Natural killer cell (primary cell): ENCODE measurements at regions not wholly inside any gene's neighbourhood (a gene's known extent, or its start where the extent isn't known, plus 50 kb on each side); places are given as distances from the start of the nearest gene placed in this dataset.

Source experiments
- ATAC-seq, 3 donors: fragments of 150-1000 bp in 2 of 3; fragments of 200-7000 bp in 1 of 3; cut with Tn5 transposase; 1 replicate in 1 of 3; 2 replicates in 2 of 3; pipeline ENCODE4 v1.10.0; 2021; ENCODE audit warnings: mild to moderate bottlenecking in 2 of 3, moderate library complexity in 2 of 3
- DNase-seq, 2 donors: peaks; one replicate each; pipeline versions ENCODE4 v3.0.0 to v3.0.0-alpha.2; 2013 to 2021; ENCODE audit warnings: mixed read lengths in 1 of 2
- H3K27ac ChIP-seq: one replicate; pipeline ENCODE4 v1.5.1; 2013; ENCODE audit warnings: mild to moderate bottlenecking, low read length
- H3K27me3 ChIP-seq: one replicate; pipeline ENCODE4 v1.6.1; 2013; ENCODE audit warnings: low read length; ENCODE audit not compliant: control insufficient read depth, insufficient read depth
- H3K36me3 ChIP-seq: one replicate; pipeline ENCODE4 v1.6.1; 2013; ENCODE audit warnings: low read length; ENCODE audit not compliant: control insufficient read depth, insufficient read depth
- H3K4me1 ChIP-seq: one replicate; pipeline ENCODE4 v1.6.1; 2013; ENCODE audit warnings: low read length; ENCODE audit not compliant: control insufficient read depth, insufficient read depth
- H3K4me3 ChIP-seq: one replicate; pipeline ENCODE4 v1.5.1; 2013; ENCODE audit warnings: low read length
- H3K9me3 ChIP-seq: one replicate; pipeline ENCODE4 v1.6.1; 2013; ENCODE audit warnings: low read length; ENCODE audit not compliant: control insufficient read depth, insufficient read depth
- H3K27ac Mint-ChIP-seq, 2 donors: one replicate each; pipeline ENCODE4 v1.8.0; 2022; ENCODE audit warnings: mild to moderate bottlenecking in 2 of 2, mixed read lengths in 2 of 2, moderate library complexity in 1 of 2
- H3K27me3 Mint-ChIP-seq, 2 donors: one replicate each; pipeline ENCODE4 v1.8.0; 2022; ENCODE audit warnings: low read depth in 2 of 2, mixed read lengths in 2 of 2
- H3K36me3 Mint-ChIP-seq: one replicate; pipeline ENCODE4 v1.8.0; 2022; ENCODE audit warnings: mixed read lengths
- H3K4me1 Mint-ChIP-seq, 2 donors: one replicate each; pipeline ENCODE4 v1.8.0; 2022; ENCODE audit warnings: mixed read lengths in 2 of 2
- H3K4me3 Mint-ChIP-seq: one replicate; pipeline ENCODE4 v1.8.0; 2022; ENCODE audit warnings: mild to moderate bottlenecking, moderate library complexity, mixed read lengths
- H3K9me3 Mint-ChIP-seq, 2 donors: one replicate each; pipeline ENCODE4 v1.8.0; 2022; ENCODE audit warnings: mixed read lengths in 2 of 2
- CTCF ChIP-seq: fragments of 200-600 bp; IDR thresholded peaks from one replicate; pipeline ENCODE4 v1.8.0; 2022; ENCODE audit warnings: antibody characterized with exemption
- WGBS: methylation state at CpG from one replicate; pipeline ENCODE4 v1.1.7; 2013; ENCODE audit warnings: missing lambda C conversion rate; ENCODE audit not compliant: insufficient coverage; 5-methylcytosine and 5-hydroxymethylcytosine counted together
- intact Hi-C: fragments of 100-400 bp; cut with micrococcal nuclease; formaldehyde crosslinking; loops from one replicate; pipeline ENCODE4 v1.14.2; 2022

- Mint-ChIP-seq H3K27ac (no peak overlapping the region), H3K27me3 (peaks cover 9% of the 10 kb centered on the region in 2 donors), H3K9me3 (no peaks in the 10 kb centered on the region), H3K36me3 (no peaks in the 10 kb centered on the region), H3K4me1 (peaks cover 4 to 5% of the 10 kb centered on the region in 2 donors), H3K4me3 (no peak overlapping the region)
- H3K9me3 ChIP-seq: no peaks in the 10 kb centered on the region
- no peaks in the 10 kb centered on the region for H3K36me3 ChIP-seq
- ATAC-seq (no peak), DNase-seq (no peak)
- H3K27me3 ChIP-seq: no peaks in the 10 kb centered on the region
- H3K4me3 ChIP-seq: no peak overlapping the region
- no peak overlapping the region for H3K27ac ChIP-seq
- 0% methylated on average over 1 of the region's 1 CpG for WGBS
- H3K4me1 ChIP-seq: peaks cover 12% of the 10 kb centered on the region
- no peak for TF ChIP-seq CTCF
- intact Hi-C loops: loop anchor here (5.0 kb wide), 1 partner anchor 581 kb away; no protein-coding TSS in a partner anchor
Observed at GRCh38 chr11:129698212-129698611, 117.4 kb upstream of the TMEM45B start.

- no peak for TF ChIP-seq CTCF
- no peak overlapping the region for H3K4me3 ChIP-seq
- Mint-ChIP-seq H3K27me3 (peaks cover 9 to 12% of the 10 kb centered on the region in 2 donors), H3K9me3 (no peaks in the 10 kb centered on the region), H3K4me1 (peaks cover 4 to 5% of the 10 kb centered on the region in 2 donors), H3K4me3 (no peak overlapping the region), H3K36me3 (no peaks in the 10 kb centered on the region), H3K27ac (no peak overlapping the region)
- no peak for DNase-seq
- H3K27me3 ChIP-seq: no peaks in the 10 kb centered on the region
- no peaks in the 10 kb centered on the region for H3K9me3 ChIP-seq
- intact Hi-C loops: loop anchor here (5.0 kb wide), 1 partner anchor 583 kb away; no protein-coding TSS in a partner anchor
- H3K27ac ChIP-seq: no peak overlapping the region
- no peak for ATAC-seq
- H3K36me3 ChIP-seq: no peaks in the 10 kb centered on the region
- WGBS: 87% methylated on average over 14 of the region's 14 CpGs
- peaks cover 12% of the 10 kb centered on the region for H3K4me1 ChIP-seq
Observed at GRCh38 chr11:129699711-129700304, 115.8 kb upstream of the TMEM45B start.

GRCh38 chr11:129700701-129701100 is 114.9 kb upstream of the TMEM45B start:
- DNase-seq (no peak), ATAC-seq (no peak)
- Mint-ChIP-seq H3K27ac (no peak overlapping the region), H3K4me1 (peaks cover 1 to 2% of the 10 kb centered on the region in 2 donors), H3K27me3 (peaks cover 9 to 12% of the 10 kb centered on the region in 2 donors), H3K9me3 (no peaks in the 10 kb centered on the region), H3K36me3 (no peaks in the 10 kb centered on the region), H3K4me3 (no peak overlapping the region)
- no peak for TF ChIP-seq CTCF
- no peaks in the 10 kb centered on the region for H3K36me3 ChIP-seq
- no peak overlapping the region for H3K4me3 ChIP-seq
- no peak overlapping the region for H3K27ac ChIP-seq
- WGBS: 88% methylated on average over 3 of the region's 3 CpGs
- intact Hi-C loops: no loop called here
- H3K4me1 ChIP-seq: peaks cover 5% of the 10 kb centered on the region
- no peaks in the 10 kb centered on the region for H3K27me3 ChIP-seq
- H3K9me3 ChIP-seq: no peaks in the 10 kb centered on the region

- H3K9me3 Mint-ChIP-seq: no peaks in the 10 kb centered on the region
- no peaks in the 10 kb centered on the region for H3K27me3 ChIP-seq
- intact Hi-C loops: no loop called here
- H3K36me3 Mint-ChIP-seq: no peaks in the 10 kb centered on the region
- no peak overlapping the region for H3K27ac ChIP-seq
- H3K27ac Mint-ChIP-seq: no peak overlapping the region
- peaks cover 15 to 16% of the 10 kb centered on the region in 2 donors for H3K27me3 Mint-ChIP-seq
- H3K9me3 ChIP-seq: no peaks in the 10 kb centered on the region
- no peaks in the 10 kb centered on the region for H3K36me3 ChIP-seq
- H3K4me1 ChIP-seq: no peaks in the 10 kb centered on the region
- H3K4me3 ChIP-seq: no peak overlapping the region
- ATAC-seq: no peak
- TF ChIP-seq CTCF: no peak
- no peaks in the 10 kb centered on the region for H3K4me1 Mint-ChIP-seq
- H3K4me3 Mint-ChIP-seq: no peak overlapping the region
- WGBS: 85% methylated on average over 6 of the region's 6 CpGs
- DNase-seq: no peak
Observed at GRCh38 chr11:129701706-129702105, 113.9 kb upstream of the TMEM45B start.
